ENCODE measurements at regions not wholly inside any gene's neighbourhood (a gene's known extent, or its start where the extent isn't known, plus 50 kb on each side); places are given as distances from the start of the nearest gene placed in this dataset.

- H3K4me1 Mint-ChIP-seq (ENCODE audit: low read depth): no peaks in the 10 kb centered on the region
- peaks cover 7% of the 10 kb centered on the region for H3K9me3 Mint-ChIP-seq (ENCODE audit: low read depth)
- H3K4me3 Mint-ChIP-seq (ENCODE audit: unreplicated experiment): no peak overlapping the region
- H3K36me3 Mint-ChIP-seq (ENCODE audit: low read depth): no peaks in the 10 kb centered on the region
- no peak overlapping the region for H3K27ac Mint-ChIP-seq (ENCODE audit: unreplicated experiment)
- DNase-seq (ENCODE audit: low spot score): no peak
- H3K27me3 Mint-ChIP-seq (ENCODE audit: low read depth): peaks cover 8% of the 10 kb centered on the region
- no peak for TF ChIP-seq CTCF (IDR thresholded peaks at IDR 0.05)
Measured at GRCh38 chr5:41575110-41575779, 64.8 kb upstream of the PLCXD3 start.

GRCh38 chr5:41574391-41574790, 64.0 kb upstream of the PLCXD3 start:
- Mint-ChIP-seq H3K27ac (ENCODE audit: unreplicated experiment) (no peak overlapping the region), H3K36me3 (ENCODE audit: low read depth) (no peaks in the 10 kb centered on the region), H3K27me3 (ENCODE audit: low read depth) (peaks cover 8% of the 10 kb centered on the region), H3K4me1 (ENCODE audit: low read depth) (no peaks in the 10 kb centered on the region), H3K4me3 (ENCODE audit: unreplicated experiment) (no peak overlapping the region), H3K9me3 (ENCODE audit: low read depth) (peaks cover 7% of the 10 kb centered on the region)
- TF ChIP-seq CTCF (IDR thresholded peaks at IDR 0.05): no peak
- no peak for DNase-seq (ENCODE audit: low spot score)

Data from chondrocyte (in vitro differentiated cells).